Left ventricle myocardium inferior (tissue), 1 donor: ENCODE measurements at regions not wholly inside any gene's neighbourhood (a gene's known extent, or its start where the extent isn't known, plus 50 kb on each side); places are given as distances from the start of the nearest gene placed in this dataset.

Source experiments
- DNase-seq: peaks from one replicate; pipeline ENCODE4 v3.0.0-alpha.2; 2020
- H3K27ac ChIP-seq: fragments of 200-600 bp; replicated peaks from 2 replicates; pipeline ENCODE4 v1.8.0; 2021
- H3K27me3 ChIP-seq: fragments of 200-600 bp; 2 replicates; pipeline ENCODE4 v1.8.0; 2021; ENCODE audit warnings: low read depth
- H3K36me3 ChIP-seq: fragments of 200-600 bp; 2 replicates; pipeline ENCODE4 v1.8.0; 2021
- H3K4me1 ChIP-seq: fragments of 200-600 bp; 2 replicates; pipeline ENCODE4 v1.8.0; 2021
- H3K4me3 ChIP-seq: fragments of 200-600 bp; 2 replicates; pipeline ENCODE4 v1.8.0; 2021; ENCODE audit warnings: mild to moderate bottlenecking, moderate library complexity
- H3K9me3 ChIP-seq: fragments of 200-600 bp; replicated peaks from 2 replicates; pipeline ENCODE4 v1.8.0; 2021
- CTCF ChIP-seq: fragments of 200-600 bp; IDR thresholded peaks from 2 replicates; pipeline ENCODE4 v1.8.0; 2021; ENCODE audit warnings: antibody characterized with exemption, mild to moderate bottlenecking, borderline replicate concordance
- intact Hi-C: fragments of 100-400 bp; cut with micrococcal nuclease; formaldehyde crosslinking; loops from one replicate; pipeline ENCODE4 v1.11.0; 2022
- donor health status: DM: no; HTN: yes; CAD: no; lungs with severe emphysema.

DNA sequence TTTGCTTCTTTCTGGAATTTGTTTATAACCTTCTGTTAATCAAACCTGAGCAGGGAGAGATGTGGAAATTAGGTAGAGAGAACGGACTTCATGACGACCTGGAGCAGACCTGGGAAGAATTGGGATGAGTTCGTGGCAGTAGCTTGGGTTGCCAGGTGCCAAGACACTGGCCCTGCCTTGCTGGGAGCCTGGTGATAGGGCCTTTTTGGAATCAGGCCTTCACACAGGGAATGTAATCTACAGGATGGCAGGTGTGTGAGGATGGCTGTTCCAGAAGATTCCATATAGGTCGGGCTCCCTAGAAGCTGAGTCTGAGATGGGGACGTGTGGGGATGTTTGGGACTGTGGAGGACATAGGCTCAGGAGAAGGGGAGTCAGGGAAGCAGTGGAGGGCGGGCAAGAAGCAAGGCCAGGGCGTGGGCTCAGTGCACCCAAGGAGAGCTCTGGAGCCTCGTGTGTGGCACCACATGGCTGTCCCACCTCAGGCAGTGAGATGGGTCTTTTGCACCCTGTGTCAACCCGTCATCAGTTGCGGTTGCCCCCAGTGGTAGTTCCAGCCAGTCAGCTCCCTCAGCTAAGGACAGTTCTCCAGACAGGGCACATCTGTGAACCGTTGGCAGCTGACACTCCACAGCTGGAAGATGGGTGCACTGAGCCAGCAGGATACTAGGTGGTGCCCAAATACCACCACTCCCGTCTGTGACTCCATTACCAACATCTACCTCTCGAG lies 395.9 kb downstream of the MATN1 start:
- Histone ChIP-seq H3K27ac (no peak overlapping the region), H3K4me3 (no peak overlapping the region), H3K9me3 (no peaks in the 10 kb centered on the region), H3K27me3 (peaks cover 92% of the 10 kb centered on the region), H3K36me3 (no peaks in the 10 kb centered on the region), H3K4me1 (no peaks in the 10 kb centered on the region)
- intact Hi-C loops, result no loop called here
- no peak for TF ChIP-seq CTCF
- no peak for DNase-seq

GRCh38 chr1:30325999-30326398 lies 397.4 kb downstream of the MATN1 start:
- no peak for TF ChIP-seq CTCF
- H3K4me3 ChIP-seq, result no peak overlapping the region
- DNase-seq, result no peak
- no peaks in the 10 kb centered on the region for H3K4me1 ChIP-seq
- no peak overlapping the region for H3K27ac ChIP-seq
- H3K36me3 ChIP-seq, result no peaks in the 10 kb centered on the region
- peaks cover 91% of the 10 kb centered on the region for H3K27me3 ChIP-seq
- intact Hi-C loops, result no loop called here
- H3K9me3 ChIP-seq, result no peaks in the 10 kb centered on the region

GRCh38 chr1:30325085-30325935 lies 398.1 kb downstream of the MATN1 start:
- no peak for TF ChIP-seq CTCF
- H3K27ac ChIP-seq, result no peak overlapping the region
- no peaks in the 10 kb centered on the region for H3K4me1 ChIP-seq
- intact Hi-C loops, result no loop called here
- no peaks in the 10 kb centered on the region for H3K36me3 ChIP-seq
- H3K9me3 ChIP-seq, result no peaks in the 10 kb centered on the region
- H3K27me3 ChIP-seq, result peaks cover 90% of the 10 kb centered on the region
- H3K4me3 ChIP-seq, result no peak overlapping the region
- no peak for DNase-seq

DNA sequence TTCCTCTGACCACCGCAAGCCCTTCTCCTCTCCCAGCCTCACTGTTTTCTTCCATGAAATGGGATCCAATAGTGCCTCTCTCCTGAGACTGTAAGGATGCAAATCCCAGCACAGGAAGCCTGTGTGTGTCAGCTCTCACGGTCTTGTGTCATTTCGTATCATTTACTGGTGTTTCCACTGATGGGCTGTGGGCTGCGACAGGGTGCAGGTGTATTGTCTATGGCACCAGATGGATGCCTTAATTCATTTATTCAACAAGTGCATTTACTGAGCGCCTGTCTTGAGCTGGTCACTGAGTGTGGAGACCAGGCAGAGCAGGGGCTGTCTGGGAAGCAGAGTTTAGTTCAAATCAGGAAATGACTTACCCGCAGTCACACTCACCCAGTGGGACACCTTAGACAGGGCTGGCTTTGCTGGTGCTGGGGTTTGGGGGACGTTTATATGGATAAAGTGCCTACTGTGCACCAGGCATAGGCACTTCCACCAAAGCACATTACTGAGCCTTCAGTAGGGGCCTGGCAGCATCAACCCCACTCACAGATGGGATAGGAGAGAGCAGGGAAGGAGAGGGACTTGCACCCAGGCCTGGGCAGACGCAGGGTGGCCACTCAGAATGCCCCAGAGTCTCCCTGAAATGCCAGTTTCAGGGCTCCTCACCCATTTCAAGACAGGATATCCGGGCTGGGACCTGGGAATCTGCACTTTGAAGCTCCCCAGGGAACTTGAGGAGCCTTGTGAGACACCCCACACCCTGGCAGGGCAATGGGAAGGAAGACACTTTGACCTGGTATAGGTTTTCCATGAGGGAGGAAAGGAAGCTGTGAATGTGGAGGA lies 398.9 kb downstream of the MATN1 start:
- H3K36me3 ChIP-seq, result no peaks in the 10 kb centered on the region
- H3K9me3 ChIP-seq, result no peaks in the 10 kb centered on the region
- no peak for DNase-seq
- intact Hi-C loops, result no loop called here
- H3K4me3 ChIP-seq, result no peak overlapping the region
- H3K27me3 ChIP-seq, result peaks cover 91% of the 10 kb centered on the region
- TF ChIP-seq CTCF, result no peak
- H3K4me1 ChIP-seq, result no peaks in the 10 kb centered on the region
- H3K27ac ChIP-seq, result no peak overlapping the region

DNA sequence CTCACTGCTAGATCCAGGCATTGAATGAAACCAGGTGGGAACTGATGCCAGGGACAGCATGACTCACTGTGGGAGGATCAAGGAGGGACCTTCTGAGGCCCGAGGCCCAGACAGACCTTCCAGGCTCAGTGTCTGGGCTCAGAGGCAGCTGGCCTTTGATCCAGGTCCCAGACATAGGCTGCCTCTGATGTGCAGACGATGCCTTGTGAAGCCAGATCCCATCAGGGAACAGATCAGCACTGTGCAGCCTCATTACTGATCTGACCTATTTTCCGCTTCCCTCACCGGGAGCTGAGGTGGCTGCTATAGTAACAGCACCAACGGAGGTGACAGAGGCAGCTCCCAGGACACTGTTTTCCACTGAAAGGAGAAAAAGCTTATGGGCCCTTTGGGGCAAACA lies 399.5 kb downstream of the MATN1 start:
- Histone ChIP-seq H3K4me3 (no peak overlapping the region), H3K36me3 (no peaks in the 10 kb centered on the region), H3K4me1 (no peaks in the 10 kb centered on the region), H3K27ac (no peak overlapping the region), H3K9me3 (no peaks in the 10 kb centered on the region), H3K27me3 (peaks cover 97% of the 10 kb centered on the region)
- TF ChIP-seq CTCF, result no peak
- intact Hi-C loops, result no loop called here
- no peak for DNase-seq
